ENCODE measurements at regions not wholly inside any gene's neighbourhood (a gene's known extent, or its start where the extent isn't known, plus 50 kb on each side); places are given as distances from the start of the nearest gene placed in this dataset.

DNA sequence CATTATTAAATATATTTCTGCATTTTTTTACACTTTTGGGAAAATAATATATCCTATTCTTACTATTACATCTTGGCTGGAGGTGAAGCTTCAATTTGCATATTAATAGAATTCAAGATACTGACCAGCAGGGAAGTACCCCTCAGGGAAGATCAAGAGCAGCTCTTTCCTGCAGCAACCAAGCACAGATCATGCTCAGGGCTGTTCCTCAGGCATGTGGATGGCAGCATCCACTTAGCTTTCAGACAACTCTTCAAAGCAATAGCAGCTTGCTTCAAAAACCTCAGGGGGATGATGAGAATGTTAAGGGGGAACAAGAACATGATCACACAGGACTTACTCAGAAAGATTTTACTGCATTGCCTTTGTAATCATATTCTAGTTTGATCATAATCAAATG is 731.8 kb downstream of the SEMA5A start:
- TF ChIP-seq, protein P1, sequence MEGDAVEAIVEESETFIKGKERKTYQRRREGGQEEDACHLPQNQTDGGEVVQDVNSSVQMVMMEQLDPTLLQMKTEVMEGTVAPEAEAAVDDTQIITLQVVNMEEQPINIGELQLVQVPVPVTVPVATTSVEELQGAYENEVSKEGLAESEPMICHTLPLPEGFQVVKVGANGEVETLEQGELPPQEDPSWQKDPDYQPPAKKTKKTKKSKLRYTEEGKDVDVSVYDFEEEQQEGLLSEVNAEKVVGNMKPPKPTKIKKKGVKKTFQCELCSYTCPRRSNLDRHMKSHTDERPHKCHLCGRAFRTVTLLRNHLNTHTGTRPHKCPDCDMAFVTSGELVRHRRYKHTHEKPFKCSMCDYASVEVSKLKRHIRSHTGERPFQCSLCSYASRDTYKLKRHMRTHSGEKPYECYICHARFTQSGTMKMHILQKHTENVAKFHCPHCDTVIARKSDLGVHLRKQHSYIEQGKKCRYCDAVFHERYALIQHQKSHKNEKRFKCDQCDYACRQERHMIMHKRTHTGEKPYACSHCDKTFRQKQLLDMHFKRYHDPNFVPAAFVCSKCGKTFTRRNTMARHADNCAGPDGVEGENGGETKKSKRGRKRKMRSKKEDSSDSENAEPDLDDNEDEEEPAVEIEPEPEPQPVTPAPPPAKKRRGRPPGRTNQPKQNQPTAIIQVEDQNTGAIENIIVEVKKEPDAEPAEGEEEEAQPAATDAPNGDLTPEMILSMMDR (IDR thresholded peaks at IDR 0.05), result no peak
- no peak for TF ChIP-seq MYC (IDR thresholded peaks at IDR 0.05; ENCODE audit: borderline replicate concordance, low read length)
- TF ChIP-seq EP300 (IDR thresholded peaks at IDR 0.05), result no peak
- no peak for TF ChIP-seq POLR2AphosphoS2 (conservative IDR thresholded peaks at IDR 0.05; ENCODE audit: low read length)
- no peak for TF ChIP-seq POLR2A (IDR thresholded peaks at IDR 0.05; ENCODE audit: low read length)
- no peak for TF ChIP-seq USF2 (IDR thresholded peaks at IDR 0.05)
- no peak for TF ChIP-seq RCOR1 (IDR thresholded peaks at IDR 0.05; ENCODE audit: low read depth, low read length)
- TF ChIP-seq, protein P2, sequence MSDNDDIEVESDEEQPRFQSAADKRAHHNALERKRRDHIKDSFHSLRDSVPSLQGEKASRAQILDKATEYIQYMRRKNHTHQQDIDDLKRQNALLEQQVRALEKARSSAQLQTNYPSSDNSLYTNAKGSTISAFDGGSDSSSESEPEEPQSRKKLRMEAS (IDR thresholded peaks at IDR 0.05), result no peak
- TF ChIP-seq RAD21 (conservative IDR thresholded peaks at IDR 0.05 in 1 of 2, IDR thresholded peaks at IDR 0.05 in 1 of 2), result no peak
- no peak for TF ChIP-seq SMC3 (IDR thresholded peaks at IDR 0.05)
